GM23248 (cell line): ENCODE measurements at regions not wholly inside any gene's neighbourhood (a gene's known extent, or its start where the extent isn't known, plus 50 kb on each side); places are given as distances from the start of the nearest gene placed in this dataset.

Source experiments
- DNase-seq: peaks from one replicate; pipeline ENCODE4 v3.0.0-alpha.2; 2015
- H2AFZ ChIP-seq: fragments of 200-600 bp; sonication (generic); 2 replicates; pipeline ENCODE4 v1.6.1; 2016; ENCODE audit warnings: antibody characterized with exemption
- H3F3A ChIP-seq: fragments of 200-600 bp; sonication (generic); 2 replicates; pipeline ENCODE4 v1.6.1; 2016; ENCODE audit warnings: mild to moderate bottlenecking, antibody characterized with exemption, mixed run types; ENCODE audit not compliant: insufficient read depth
- H3K27ac ChIP-seq: fragments of 200-600 bp; sonication (generic); 2 replicates; pipeline ENCODE4 v1.5.1; 2016; ENCODE audit warnings: mild to moderate bottlenecking
- H3K27me3 ChIP-seq: fragments of 200-600 bp; sonication (generic); replicated peaks from 2 replicates; pipeline ENCODE4 v1.6.1; 2016; ENCODE audit warnings: mild to moderate bottlenecking; ENCODE audit not compliant: insufficient read depth
- H3K36me3 ChIP-seq: fragments of 200-600 bp; sonication (generic); 2 replicates; pipeline ENCODE4 v1.6.1; 2016; ENCODE audit warnings: low read depth, mild to moderate bottlenecking
- H3K4me1 ChIP-seq: fragments of 200-600 bp; sonication (generic); 2 replicates; pipeline ENCODE4 v1.6.1; 2016; ENCODE audit warnings: mild to moderate bottlenecking; ENCODE audit not compliant: insufficient read depth
- H3K4me2 ChIP-seq: fragments of 200-600 bp; sonication (generic); one replicate; pipeline ENCODE4 v1.6.1; 2016; ENCODE audit warnings: mild to moderate bottlenecking; ENCODE audit not compliant: unreplicated experiment
- H3K4me3 ChIP-seq: fragments of 200-600 bp; sonication (generic); 2 replicates; pipeline ENCODE4 v1.5.1; 2016; ENCODE audit warnings: mild to moderate bottlenecking
- H3K79me2 ChIP-seq: fragments of 200-600 bp; sonication (generic); 2 replicates; pipeline ENCODE4 v1.6.1; 2016; ENCODE audit warnings: mild to moderate bottlenecking; ENCODE audit not compliant: insufficient read depth
- H3K9ac ChIP-seq: fragments of 200-600 bp; sonication (generic); 2 replicates; pipeline ENCODE4 v1.6.1; 2016; ENCODE audit warnings: mild to moderate bottlenecking
- H3K9me2 ChIP-seq: fragments of 200-600 bp; sonication (generic); 2 replicates; pipeline ENCODE4 v1.6.1; 2016; ENCODE audit warnings: mixed run types, mild to moderate bottlenecking, moderate library complexity; ENCODE audit not compliant: insufficient read depth
- H3K9me3 ChIP-seq: fragments of 200-600 bp; sonication (generic); one replicate; pipeline ENCODE4 v1.6.1; 2017; ENCODE audit warnings: low read depth
- H4K20me1 ChIP-seq: fragments of 200-600 bp; sonication (generic); 2 replicates; pipeline ENCODE4 v1.6.0; 2016; ENCODE audit not compliant: insufficient read depth
- EZH2 ChIP-seq: fragments of 200-600 bp; sonication (generic); IDR thresholded peaks from 2 replicates; pipeline ENCODE4 v1.6.1; 2018; ENCODE audit warnings: antibody characterized with exemption, mild to moderate bottlenecking; ENCODE audit not compliant: insufficient read depth, poor library complexity, severe bottlenecking
- EZH2phosphoT487 ChIP-seq: fragments of 200-600 bp; sonication (generic); IDR thresholded peaks from 2 replicates; pipeline ENCODE4 v1.6.1; 2018; ENCODE audit warnings: antibody characterized with exemption, moderate library complexity, mild to moderate bottlenecking, low read depth; ENCODE audit not compliant: insufficient read depth
- WGBS, 2 experiments: methylation state at CpG; one replicate each; pipeline ENCODE4 v1.1.6; 2015 to 2017; ENCODE audit warnings: low lambda C conversion rate in 2 of 2, low coverage in 1 of 2; ENCODE audit errors: missing lambda C conversion rate in 2 of 2; 5-methylcytosine and 5-hydroxymethylcytosine counted together
- in situ Hi-C: fragments of 300-500 bp; cut with MboI; formaldehyde crosslinking; loops from 2 replicates; pipeline ENCODE4 v1.15.0; 2020

DNA sequence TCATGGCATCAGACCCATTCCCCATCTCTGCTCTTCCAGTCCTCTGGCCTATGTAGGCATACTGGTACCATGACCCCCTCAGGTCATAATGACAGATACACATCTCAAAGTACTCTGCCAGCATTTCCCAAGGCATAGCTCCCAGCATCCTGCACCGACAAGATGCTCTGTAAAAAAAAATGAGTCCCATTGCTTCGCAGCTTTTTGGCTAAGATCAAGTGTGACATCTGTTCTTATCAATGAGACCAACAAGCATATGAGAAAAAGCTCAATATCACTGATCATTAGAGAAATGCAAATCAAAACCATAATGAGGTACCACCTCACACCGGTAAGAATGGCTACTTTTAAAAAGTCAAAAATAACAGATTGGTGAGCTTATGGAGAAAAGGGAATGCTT, 463.9 kb upstream of the PROK2 start:
- Histone ChIP-seq H3K4me2 (no peak overlapping the region), H3K9me3 (no peaks in the 10 kb centered on the region), H4K20me1 (no peaks in the 10 kb centered on the region), H3K4me3 (no peak overlapping the region), H3K4me1 (no peaks in the 10 kb centered on the region), H3K27me3 (peaks cover 10% of the 10 kb centered on the region), H3K36me3 (no peaks in the 10 kb centered on the region), H3K79me2 (no peaks in the 10 kb centered on the region), H2AFZ (no peak overlapping the region), H3K27ac (no peak overlapping the region), H3K9me2 (no peaks in the 10 kb centered on the region), H3K9ac (no peak overlapping the region), H3F3A (no peaks in the 10 kb centered on the region)
- TF ChIP-seq EZH2phosphoT487 (no peak), EZH2 (no peak)
- WGBS, 2 experiments = 83 to 85% methylated on average over 3 of the region's 3 CpGs
- in situ Hi-C loops = no loop called here
- DNase-seq = no peak

DNA sequence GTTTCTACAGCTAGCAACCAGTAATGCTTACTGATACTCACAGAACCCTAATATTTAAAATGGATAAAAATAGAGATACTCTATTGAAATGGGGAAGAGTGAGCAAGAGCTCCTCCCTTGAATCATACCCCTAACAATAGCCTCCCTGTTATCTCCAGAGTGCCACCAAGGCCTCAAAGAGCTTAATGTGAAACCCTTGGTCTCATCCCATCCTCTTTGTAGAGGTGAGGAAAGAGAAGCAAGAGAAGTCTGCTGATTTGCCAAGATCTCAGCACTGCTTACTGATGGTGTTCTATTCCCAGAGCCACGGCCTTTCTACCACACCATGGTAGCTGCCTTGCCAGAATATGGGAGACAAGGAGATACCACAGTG, 463.4 kb upstream of the PROK2 start:
- H3K4me2 ChIP-seq = no peak overlapping the region
- no peaks in the 10 kb centered on the region for H3K36me3 ChIP-seq
- no peaks in the 10 kb centered on the region for H3K4me1 ChIP-seq
- H3K79me2 ChIP-seq = no peaks in the 10 kb centered on the region
- no peaks in the 10 kb centered on the region for H3K9me2 ChIP-seq
- no peak overlapping the region for H2AFZ ChIP-seq
- H3F3A ChIP-seq = no peaks in the 10 kb centered on the region
- no peaks in the 10 kb centered on the region for H4K20me1 ChIP-seq
- H3K27me3 ChIP-seq = peaks cover 10% of the 10 kb centered on the region
- in situ Hi-C loops = no loop called here
- WGBS, 2 experiments = 41 to 48% methylated on average over 1 of the region's 1 CpG
- no peak for DNase-seq
- H3K9ac ChIP-seq = no peak overlapping the region
- H3K9me3 ChIP-seq = no peaks in the 10 kb centered on the region
- TF ChIP-seq EZH2phosphoT487 = no peak
- TF ChIP-seq EZH2 = no peak
- no peak overlapping the region for H3K27ac ChIP-seq
- H3K4me3 ChIP-seq = no peak overlapping the region

DNA sequence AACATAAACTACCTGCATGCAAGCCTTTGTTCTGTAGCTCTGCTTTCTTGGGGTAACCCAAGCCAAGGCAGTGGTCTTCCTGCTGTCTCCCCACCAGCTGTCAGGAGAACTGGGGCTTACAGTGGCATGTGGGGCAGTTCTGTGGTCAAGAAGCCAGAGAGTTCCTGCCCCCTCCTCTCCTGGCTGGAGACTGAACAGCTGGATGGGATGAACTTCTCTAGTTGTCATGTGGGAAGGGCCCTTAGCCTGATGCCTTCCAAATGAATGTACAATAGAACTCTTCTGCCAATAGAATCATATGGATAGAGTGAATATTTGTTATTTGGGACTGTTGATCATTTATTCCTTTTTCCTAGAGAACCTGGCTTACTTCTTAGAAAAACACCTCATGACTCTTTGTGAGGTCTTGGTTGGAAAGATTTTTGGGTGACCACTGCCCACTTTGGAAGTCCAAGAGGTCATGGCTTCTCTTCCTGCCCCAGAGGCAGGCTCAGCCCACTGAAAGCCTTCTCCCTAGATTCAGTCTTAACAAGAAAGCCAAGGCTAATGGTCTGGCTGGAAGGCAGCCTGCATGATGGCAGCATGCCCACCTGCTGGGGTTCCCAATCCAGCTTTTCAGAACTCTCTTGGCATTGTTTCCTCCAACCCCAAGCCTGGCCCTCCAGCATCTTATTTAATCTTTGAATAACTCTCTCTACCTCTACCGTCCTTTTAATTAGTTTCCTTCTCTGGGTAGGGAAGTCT, 462.9 kb upstream of the PROK2 start:
- TF ChIP-seq EZH2phosphoT487 = no peak
- TF ChIP-seq EZH2 = no peak
- Histone ChIP-seq H3K9me3 (no peaks in the 10 kb centered on the region), H3K36me3 (no peaks in the 10 kb centered on the region), H3K9me2 (no peaks in the 10 kb centered on the region), H3F3A (no peaks in the 10 kb centered on the region), H3K27ac (no peak overlapping the region), H4K20me1 (no peaks in the 10 kb centered on the region), H3K27me3 (peaks cover 10% of the 10 kb centered on the region), H3K4me1 (no peaks in the 10 kb centered on the region), H2AFZ (no peak overlapping the region), H3K9ac (no peak overlapping the region), H3K4me3 (no peak overlapping the region), H3K79me2 (no peaks in the 10 kb centered on the region), H3K4me2 (no peak overlapping the region)
- in situ Hi-C loops = no loop called here
- no peak for DNase-seq
- 81 to 95% methylated on average over 1 of the region's 1 CpG for WGBS, 2 experiments

DNA sequence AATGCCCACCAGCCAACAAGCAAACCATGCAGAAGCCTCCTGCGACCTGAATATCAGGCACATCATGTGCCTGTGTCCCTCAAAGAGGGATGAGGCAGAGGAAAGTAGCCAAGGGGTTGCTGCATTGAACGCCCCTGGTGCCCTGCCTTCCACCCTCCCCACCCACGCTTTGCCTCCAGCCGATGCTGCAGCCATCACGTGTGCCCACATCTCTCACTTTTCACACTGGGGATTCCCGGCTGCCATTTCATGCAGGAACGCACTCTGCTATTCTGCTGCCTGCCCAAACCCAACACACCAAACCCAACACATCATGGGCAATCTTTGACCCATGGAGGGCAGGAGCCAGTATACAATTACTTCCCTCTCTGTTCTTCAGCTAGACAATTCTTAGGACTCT, 462.2 kb upstream of the PROK2 start:
- no peaks in the 10 kb centered on the region for H3K4me1 ChIP-seq
- no peaks in the 10 kb centered on the region for H3F3A ChIP-seq
- no peak overlapping the region for H3K9ac ChIP-seq
- no peak overlapping the region for H3K27ac ChIP-seq
- H3K9me2 ChIP-seq = no peaks in the 10 kb centered on the region
- H3K9me3 ChIP-seq = no peaks in the 10 kb centered on the region
- peaks cover 10% of the 10 kb centered on the region for H3K27me3 ChIP-seq
- H2AFZ ChIP-seq = no peak overlapping the region
- in situ Hi-C loops = no loop called here
- no peaks in the 10 kb centered on the region for H3K36me3 ChIP-seq
- DNase-seq = no peak
- TF ChIP-seq EZH2 = no peak
- no peak for TF ChIP-seq EZH2phosphoT487
- no peaks in the 10 kb centered on the region for H3K79me2 ChIP-seq
- no peak overlapping the region for H3K4me3 ChIP-seq
- 65 to 69% methylated on average over 7 of the region's 7 CpGs for WGBS, 2 experiments
- no peaks in the 10 kb centered on the region for H4K20me1 ChIP-seq
- no peak overlapping the region for H3K4me2 ChIP-seq

DNA sequence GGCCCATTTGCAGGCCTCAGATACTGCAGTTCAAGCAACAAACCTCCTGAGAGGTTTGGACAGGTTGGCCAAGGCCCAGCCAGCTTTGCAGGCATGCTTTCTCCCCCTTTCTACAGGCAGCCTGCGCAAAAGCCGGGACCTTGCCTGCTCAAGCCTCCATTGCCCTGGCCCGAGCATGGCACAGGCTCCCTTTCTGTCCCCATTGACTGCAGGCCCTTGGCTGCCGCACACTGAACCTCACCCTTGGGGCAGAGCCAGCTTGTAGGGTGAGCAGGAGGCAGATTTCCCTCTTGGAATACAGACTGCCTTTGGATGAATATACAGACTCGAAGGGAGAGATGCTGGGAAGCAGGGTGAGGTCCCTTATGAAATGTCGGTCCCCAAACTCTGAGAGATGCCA, 461.7 kb upstream of the PROK2 start:
- DNase-seq = no peak
- Histone ChIP-seq H2AFZ (no peak overlapping the region), H3K9me2 (no peaks in the 10 kb centered on the region), H3K27me3 (peaks cover 10% of the 10 kb centered on the region), H3K9me3 (no peaks in the 10 kb centered on the region), H3K4me3 (no peak overlapping the region), H3K4me2 (no peak overlapping the region), H3F3A (no peaks in the 10 kb centered on the region), H3K27ac (no peak overlapping the region), H3K9ac (no peak overlapping the region), H3K79me2 (no peaks in the 10 kb centered on the region), H3K36me3 (no peaks in the 10 kb centered on the region), H4K20me1 (no peaks in the 10 kb centered on the region), H3K4me1 (no peaks in the 10 kb centered on the region)
- 37 to 38% methylated on average over 5 to 6 of the region's 6 CpGs for WGBS, 2 experiments
- no peak for TF ChIP-seq EZH2phosphoT487
- in situ Hi-C loops = no loop called here
